SJCRH30 (cell line): ENCODE measurements at regions not wholly inside any gene's neighbourhood (a gene's known extent, or its start where the extent isn't known, plus 50 kb on each side); places are given as distances from the start of the nearest gene placed in this dataset.

Experiments used
- DNase-seq, 2 experiments: peaks; one replicate each; pipeline ENCODE4 v3.0.0-alpha.2; 2015 to 2020
- H3K27ac ChIP-seq: fragments of 250-450 bp; sonication (Bioruptor Pico); 2 replicates; pipeline ENCODE4 v1.5.1; 2020; ENCODE audit warnings: mild to moderate bottlenecking, moderate library complexity
- H3K27me3 ChIP-seq: fragments of 250-450 bp; sonication (Bioruptor Pico); 2 replicates; pipeline ENCODE4 v1.5.1; 2020; ENCODE audit warnings: mild to moderate bottlenecking, moderate library complexity
- H3K36me3 ChIP-seq: fragments of 250-450 bp; sonication (Bioruptor Pico); 2 replicates; pipeline ENCODE4 v1.5.1; 2020; ENCODE audit warnings: mild to moderate bottlenecking, moderate library complexity
- H3K4me1 ChIP-seq: fragments of 250-450 bp; sonication (Bioruptor Pico); 2 replicates; pipeline ENCODE4 v1.5.1; 2020; ENCODE audit warnings: mild to moderate bottlenecking, moderate library complexity
- H3K4me3 ChIP-seq: fragments of 250-450 bp; sonication (Bioruptor Pico); 2 replicates; pipeline ENCODE4 v1.5.1; 2020; ENCODE audit warnings: mild to moderate bottlenecking, moderate library complexity
- H3K9me3 ChIP-seq: fragments of 250-450 bp; sonication (Bioruptor Pico); replicated peaks from 2 replicates; pipeline ENCODE4 v1.5.1; 2020; ENCODE audit warnings: mild to moderate bottlenecking, moderate library complexity

- Histone ChIP-seq H3K27me3 (no peaks in the 10 kb centered on the region), H3K36me3 (no peaks in the 10 kb centered on the region), H3K4me1 (no peaks in the 10 kb centered on the region), H3K9me3 (no peaks in the 10 kb centered on the region), H3K27ac (no peak overlapping the region), H3K4me3 (no peak overlapping the region)
- DNase-seq = no peak
Measured at GRCh38 chr12:87784350-87784749, 244.9 kb downstream of the C12orf50 start.

GRCh38 chr12:87783467-87783866 is 245.7 kb downstream of the C12orf50 start:
- Histone ChIP-seq H3K9me3 (no peaks in the 10 kb centered on the region), H3K27me3 (no peaks in the 10 kb centered on the region), H3K4me3 (no peak overlapping the region), H3K36me3 (no peaks in the 10 kb centered on the region), H3K4me1 (no peaks in the 10 kb centered on the region), H3K27ac (no peak overlapping the region)
- no peak for DNase-seq

- peak; percentile 5 to 12 for DNase-seq
Measured at GRCh38 chr12:87782838-87783237, 246.4 kb downstream of the C12orf50 start.

GRCh38 chr12:87779858-87780498 is 249.2 kb downstream of the C12orf50 start:
- H3K4me3 ChIP-seq = no peak overlapping the region
- H3K4me1 ChIP-seq = no peaks in the 10 kb centered on the region
- no peaks in the 10 kb centered on the region for H3K36me3 ChIP-seq
- DNase-seq = no peak
- no peaks in the 10 kb centered on the region for H3K9me3 ChIP-seq
- H3K27me3 ChIP-seq = no peaks in the 10 kb centered on the region
- no peak overlapping the region for H3K27ac ChIP-seq

More at GRCh38 chr12:87782838-87783237, 246.4 kb downstream of the C12orf50 start:
- Histone ChIP-seq H3K27me3 (no peaks in the 10 kb centered on the region), H3K36me3 (no peaks in the 10 kb centered on the region), H3K4me3 (no peak overlapping the region), H3K27ac (no peak overlapping the region), H3K9me3 (no peaks in the 10 kb centered on the region), H3K4me1 (no peaks in the 10 kb centered on the region)

GRCh38 chr12:87779016-87779415 is 250.2 kb downstream of the C12orf50 start:
- Histone ChIP-seq H3K4me3 (no peak overlapping the region), H3K27ac (no peak overlapping the region), H3K4me1 (no peaks in the 10 kb centered on the region), H3K36me3 (no peaks in the 10 kb centered on the region), H3K27me3 (no peaks in the 10 kb centered on the region), H3K9me3 (no peaks in the 10 kb centered on the region)
- no peak for DNase-seq

- Histone ChIP-seq H3K4me3 (no peak overlapping the region), H3K27ac (no peak overlapping the region), H3K9me3 (no peaks in the 10 kb centered on the region), H3K27me3 (no peaks in the 10 kb centered on the region), H3K36me3 (no peaks in the 10 kb centered on the region), H3K4me1 (no peaks in the 10 kb centered on the region)
- DNase-seq = no peak
Measured at GRCh38 chr12:87778065-87778464, 251.1 kb downstream of the C12orf50 start.

- Histone ChIP-seq H3K4me3 (no peak overlapping the region), H3K36me3 (no peaks in the 10 kb centered on the region), H3K4me1 (no peaks in the 10 kb centered on the region), H3K27me3 (no peaks in the 10 kb centered on the region), H3K9me3 (no peaks in the 10 kb centered on the region), H3K27ac (no peak overlapping the region)
- DNase-seq = no peak
Measured at GRCh38 chr12:87775784-87776183, 253.4 kb downstream of the C12orf50 start.

- Histone ChIP-seq H3K36me3 (no peaks in the 10 kb centered on the region), H3K4me1 (no peaks in the 10 kb centered on the region), H3K9me3 (no peaks in the 10 kb centered on the region), H3K27ac (no peak overlapping the region), H3K27me3 (no peaks in the 10 kb centered on the region), H3K4me3 (no peak overlapping the region)
- no peak for DNase-seq
Measured at GRCh38 chr12:87775051-87775450, 254.2 kb downstream of the C12orf50 start.

- no peaks in the 10 kb centered on the region for H3K36me3 ChIP-seq
- 0 out of 2 replicates have a peak, but pooled peaks cover 2% of the 10 kb centered on the region for H3K4me1 ChIP-seq
- no peaks in the 10 kb centered on the region for H3K27me3 ChIP-seq
- no peak for DNase-seq
- H3K27ac ChIP-seq = no peak overlapping the region
- H3K4me3 ChIP-seq = no peak overlapping the region
- H3K9me3 ChIP-seq = no peaks in the 10 kb centered on the region
Measured at GRCh38 chr12:87772401-87772800, 256.8 kb downstream of the C12orf50 start.

GRCh38 chr12:87768501-87769287 is 260.5 kb downstream of the C12orf50 start:
- H3K36me3 ChIP-seq = no peaks in the 10 kb centered on the region
- peak overlapping the region; percentile 15; the same call in 1 of the 2 replicates for H3K27ac ChIP-seq
- peak; percentile 7 to 32 for DNase-seq
- H3K9me3 ChIP-seq = no peaks in the 10 kb centered on the region
- H3K4me1 ChIP-seq = 0 out of 2 replicates have a peak, but pooled peaks cover 2% of the 10 kb centered on the region
- H3K27me3 ChIP-seq = no peaks in the 10 kb centered on the region
- no peak overlapping the region for H3K4me3 ChIP-seq

- no peaks in the 10 kb centered on the region for H3K9me3 ChIP-seq
- no peak for DNase-seq
Measured at GRCh38 chr12:87766044-87766443, 263.2 kb downstream of the C12orf50 start.

GRCh38 chr12:87760943-87761342 is 268.3 kb downstream of the C12orf50 start:
- no peaks in the 10 kb centered on the region for H3K36me3 ChIP-seq
- H3K9me3 ChIP-seq = no peaks in the 10 kb centered on the region
- no peaks in the 10 kb centered on the region for H3K4me1 ChIP-seq
- no peaks in the 10 kb centered on the region for H3K27me3 ChIP-seq
- H3K27ac ChIP-seq = no peak overlapping the region
- no peak overlapping the region for H3K4me3 ChIP-seq
- no peak for DNase-seq

More at GRCh38 chr12:87766044-87766443, 263.2 kb downstream of the C12orf50 start:
- Histone ChIP-seq H3K36me3 (no peaks in the 10 kb centered on the region), H3K4me3 (no peak overlapping the region), H3K4me1 (0 out of 2 replicates have a peak, but pooled peaks cover 2% of the 10 kb centered on the region), H3K27me3 (no peaks in the 10 kb centered on the region), H3K27ac (no peak overlapping the region)

GRCh38 chr12:87758271-87758670 is 270.9 kb downstream of the C12orf50 start:
- no peak overlapping the region for H3K27ac ChIP-seq
- H3K4me1 ChIP-seq = no peaks in the 10 kb centered on the region
- DNase-seq = no peak
- no peak overlapping the region for H3K4me3 ChIP-seq
- H3K36me3 ChIP-seq = no peaks in the 10 kb centered on the region
- H3K27me3 ChIP-seq = no peaks in the 10 kb centered on the region
- no peaks in the 10 kb centered on the region for H3K9me3 ChIP-seq

GRCh38 chr12:87756721-87757120 is 272.5 kb downstream of the C12orf50 start:
- no peak overlapping the region for H3K27ac ChIP-seq
- DNase-seq = no peak
- H3K9me3 ChIP-seq = no peaks in the 10 kb centered on the region
- no peaks in the 10 kb centered on the region for H3K27me3 ChIP-seq
- H3K4me3 ChIP-seq = no peak overlapping the region
- no peaks in the 10 kb centered on the region for H3K36me3 ChIP-seq
- no peaks in the 10 kb centered on the region for H3K4me1 ChIP-seq

- H3K4me1 ChIP-seq = no peaks in the 10 kb centered on the region
- H3K27me3 ChIP-seq = no peaks in the 10 kb centered on the region
- H3K36me3 ChIP-seq = no peaks in the 10 kb centered on the region
- H3K27ac ChIP-seq = no peak overlapping the region
- H3K9me3 ChIP-seq = no peaks in the 10 kb centered on the region
- DNase-seq = no peak
- no peak overlapping the region for H3K4me3 ChIP-seq
Measured at GRCh38 chr12:87756111-87756510, 273.1 kb downstream of the C12orf50 start.
